Stomach (tissue), 8 donors: ENCODE measurements at regions not wholly inside any gene's neighbourhood (a gene's known extent, or its start where the extent isn't known, plus 50 kb on each side); places are given as distances from the start of the nearest gene placed in this dataset.
A peak's percentile ranks its signal among the peaks of the same experiment; 100 is the strongest.

Source experiments
- DNase-seq, 2 donors: peaks; one replicate each; pipeline versions ENCODE4 v3.0.0 to v3.0.0-alpha.2; 2013 to 2019
- H3K27ac ChIP-seq, 5 donors: fragments of 200-600 bp in 4 of 5; sonication (generic) in 4 of 5; one replicate each; pipeline ENCODE4 v1.5.1; 2013 to 2019; ENCODE audit warnings: mild to moderate bottlenecking in 1 of 5, moderate library complexity in 1 of 5
- H3K27me3 ChIP-seq, 3 donors: fragments of 200-600 bp; sonication (generic); one replicate each; pipeline ENCODE4 v1.5.1; 2017 to 2019; ENCODE audit warnings: mixed run types in 1 of 3
- H3K36me3 ChIP-seq, 4 donors: fragments of 200-600 bp; sonication (generic); 1 replicate in 3 of 4; 2 replicates in 1 of 4; pipeline ENCODE4 v1.5.1; 2016 to 2019
- H3K4me1 ChIP-seq, 4 donors: fragments of 200-600 bp; sonication (generic); one replicate each; pipeline ENCODE4 v1.5.1; 2016 to 2019
- H3K4me3 ChIP-seq, 4 donors: fragments of 200-600 bp; sonication (generic) in 3 of 4; one replicate each; pipeline ENCODE4 v1.5.1; 2016 to 2019; ENCODE audit warnings: mild to moderate bottlenecking in 1 of 4
- H3K9me3 ChIP-seq, 4 donors: fragments of 200-600 bp; sonication (generic); one replicate each; pipeline ENCODE4 v1.5.1; 2016 to 2019
- EP300 ChIP-seq: sonication (generic); formaldehyde crosslinking; IDR thresholded peaks from one replicate; pipeline ENCODE4 v1.6.1; 2017; ENCODE audit warnings: antibody characterized with exemption
- POLR2A ChIP-seq, 4 donors: fragments of 450-650 bp; IDR thresholded peaks; one replicate each; pipeline ENCODE4 v1.6.1; 2016; ENCODE audit warnings: antibody characterized with exemption in 4 of 4, control low read depth in 2 of 4, mild to moderate bottlenecking in 1 of 4, moderate library complexity in 1 of 4
- POLR2AphosphoS5 ChIP-seq, 3 donors: sonication (generic); formaldehyde crosslinking; IDR thresholded peaks; one replicate each; pipeline ENCODE4 v1.6.1; 2016; ENCODE audit warnings: antibody characterized with exemption in 3 of 3
- WGBS, 5 donors: extraction: QIAGEN DNeasy Blood & Tissue Kit in 3 of 5; methylation state at CpG; one replicate each; pipeline versions ENCODE4 v1.1.5 to v1.1.7; 2013 to 2018; 5-methylcytosine and 5-hydroxymethylcytosine counted together
- intact Hi-C: fragments of 100-400 bp; cut with DNase I; formaldehyde crosslinking; loops from one replicate; pipeline ENCODE4 v1.15.1; 2023; ENCODE audit warnings: low total_unique reads
- TF ChIP-seq, protein P1 (sequence below), 7 experiments: fragments of 450-650 bp in 4 of 7; fragments of 200-600 bp in 3 of 7; sonication (generic) in 3 of 7; IDR thresholded peaks; one replicate each; pipeline ENCODE4 v1.5.1; 2016 to 2019; ENCODE audit warnings: antibody characterized with exemption in 7 of 7, control low read depth in 2 of 7, mild to moderate bottlenecking in 1 of 7
- donor health status: healthy with polysubstance abuse.
- donor health status: Bipolar disorder and iron deficiency.
- donor health status: healthy.

DNA sequence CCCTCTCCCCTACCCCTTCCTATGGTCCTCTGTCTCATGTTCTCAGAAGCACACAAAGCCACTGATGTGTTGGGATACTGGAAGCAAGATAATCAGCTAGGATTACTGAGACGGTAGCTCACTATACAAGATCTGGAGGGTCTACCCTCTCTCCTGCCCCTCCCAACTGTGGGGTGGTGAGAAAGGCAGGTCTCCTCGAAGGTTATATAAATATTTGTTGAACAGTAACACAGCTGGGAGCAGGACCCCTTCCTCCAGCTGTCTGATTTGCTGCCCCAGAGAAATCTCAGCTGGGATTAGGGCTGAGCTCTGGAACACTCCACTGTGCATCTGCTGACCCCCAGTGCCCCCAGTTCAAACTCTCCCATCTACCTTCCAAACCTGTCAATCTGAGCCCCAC lies 94.2 kb upstream of the IPO9 start:
- intact Hi-C loops: no loop called here
- WGBS, 5 donors: 23 to 54% (median 28%) methylated on average over 2 of the region's 2 CpGs
- H3K4me1 ChIP-seq: peaks cover 8 to 37% (median 33%) of the 10 kb centered on the region in 4 donors
- TF ChIP-seq, protein P1, sequence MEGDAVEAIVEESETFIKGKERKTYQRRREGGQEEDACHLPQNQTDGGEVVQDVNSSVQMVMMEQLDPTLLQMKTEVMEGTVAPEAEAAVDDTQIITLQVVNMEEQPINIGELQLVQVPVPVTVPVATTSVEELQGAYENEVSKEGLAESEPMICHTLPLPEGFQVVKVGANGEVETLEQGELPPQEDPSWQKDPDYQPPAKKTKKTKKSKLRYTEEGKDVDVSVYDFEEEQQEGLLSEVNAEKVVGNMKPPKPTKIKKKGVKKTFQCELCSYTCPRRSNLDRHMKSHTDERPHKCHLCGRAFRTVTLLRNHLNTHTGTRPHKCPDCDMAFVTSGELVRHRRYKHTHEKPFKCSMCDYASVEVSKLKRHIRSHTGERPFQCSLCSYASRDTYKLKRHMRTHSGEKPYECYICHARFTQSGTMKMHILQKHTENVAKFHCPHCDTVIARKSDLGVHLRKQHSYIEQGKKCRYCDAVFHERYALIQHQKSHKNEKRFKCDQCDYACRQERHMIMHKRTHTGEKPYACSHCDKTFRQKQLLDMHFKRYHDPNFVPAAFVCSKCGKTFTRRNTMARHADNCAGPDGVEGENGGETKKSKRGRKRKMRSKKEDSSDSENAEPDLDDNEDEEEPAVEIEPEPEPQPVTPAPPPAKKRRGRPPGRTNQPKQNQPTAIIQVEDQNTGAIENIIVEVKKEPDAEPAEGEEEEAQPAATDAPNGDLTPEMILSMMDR (IDR thresholded peaks at IDR 0.05): no peak
- TF ChIP-seq POLR2A (IDR thresholded peaks at IDR 0.05) (no peak), EP300 (no peak), POLR2AphosphoS5 (IDR thresholded peaks at IDR 0.05) (no peak)
- peaks cover 0 to 11% (median 0%) of the 10 kb centered on the region in 3 donors for H3K27me3 ChIP-seq
- no peak overlapping the region for H3K4me3 ChIP-seq
- no peaks in the 10 kb centered on the region for H3K36me3 ChIP-seq
- H3K9me3 ChIP-seq: no peaks in the 10 kb centered on the region
- peak overlapping the region in 1 of 5 donors; percentile 20 for H3K27ac ChIP-seq
- DNase-seq: no peak

DNA sequence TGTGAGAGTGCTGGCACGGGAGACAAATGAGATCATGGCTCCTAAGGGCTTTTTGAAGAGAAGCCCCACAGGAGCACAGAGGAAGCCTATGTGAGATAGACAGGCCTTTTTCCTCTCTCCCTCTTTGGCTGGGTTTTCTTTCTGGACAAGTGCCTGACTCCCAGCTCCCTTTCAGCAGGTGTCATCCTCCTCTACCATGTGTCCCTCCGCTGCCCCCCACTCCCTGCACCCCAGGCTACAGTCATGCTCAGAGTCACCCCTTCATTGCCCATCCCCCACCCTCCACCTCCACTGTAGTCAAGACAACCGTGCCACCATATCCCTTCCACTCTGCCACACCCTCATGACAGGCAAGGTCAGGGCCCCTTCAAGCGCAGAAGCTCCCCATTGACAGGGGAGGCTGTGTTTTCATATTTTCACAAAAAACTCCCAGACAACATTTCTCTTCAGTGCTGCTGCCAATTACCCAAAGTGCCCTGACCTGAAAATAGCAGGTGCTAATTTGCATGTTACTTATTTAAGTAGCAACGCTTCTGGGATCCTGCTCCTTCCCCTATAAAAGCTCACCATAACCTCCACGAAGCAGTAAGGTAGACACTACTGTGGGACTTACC lies 92.1 kb upstream of the IPO9 start:
- DNase-seq: no peak
- peaks cover 15 to 58% (median 42%) of the 10 kb centered on the region in 4 donors for H3K4me1 ChIP-seq

DNA sequence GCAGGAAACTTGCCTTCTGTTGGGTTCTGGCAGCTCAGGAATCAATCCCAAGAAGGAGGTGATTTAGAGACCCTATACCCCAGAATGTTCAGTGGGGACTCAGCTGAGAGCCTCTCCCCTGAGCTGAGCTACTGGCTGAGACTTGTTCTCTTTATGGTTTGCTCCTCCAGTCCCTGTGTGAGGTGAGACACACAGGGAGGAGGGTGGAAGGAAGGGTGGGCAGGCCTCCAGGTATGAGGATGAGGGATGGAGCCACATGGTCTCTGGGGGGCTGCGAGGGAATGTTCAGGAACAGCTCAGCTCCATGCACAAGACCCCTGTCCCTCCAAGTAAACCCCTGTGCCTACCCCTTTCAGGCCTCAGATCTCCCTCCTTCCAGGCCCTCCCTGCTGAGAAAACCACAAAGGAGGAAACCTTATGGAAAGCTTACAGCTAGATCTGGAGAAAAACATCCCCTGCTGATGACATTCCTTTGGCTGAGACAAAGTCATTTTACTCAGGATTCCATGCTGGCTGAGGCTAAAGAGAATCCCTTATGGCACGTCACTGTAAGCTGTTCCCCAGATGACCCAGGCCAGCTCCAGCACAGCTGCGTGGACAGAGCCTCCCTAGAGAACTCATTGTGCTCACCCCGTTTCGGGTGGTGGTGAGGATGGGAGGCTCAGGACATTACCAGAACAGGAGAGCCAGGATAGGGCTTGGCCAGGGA lies 91.5 kb upstream of the IPO9 start:
- H3K27me3 ChIP-seq: peaks cover 0 to 18% (median 0%) of the 10 kb centered on the region in 3 donors
- peak overlapping the region in 4 of 5 donors; percentile 2 to 86 (median 60) for H3K27ac ChIP-seq
- no peak overlapping the region for H3K4me3 ChIP-seq
- peaks cover 15 to 62% (median 47%) of the 10 kb centered on the region in 4 donors for H3K4me1 ChIP-seq
- no peaks in the 10 kb centered on the region for H3K36me3 ChIP-seq
- intact Hi-C loops: no loop called here
- no peaks in the 10 kb centered on the region for H3K9me3 ChIP-seq
- DNase-seq: peak in 1 of 2 donors; percentile 80
- WGBS, 5 donors: 56 to 74% (median 57%) methylated on average over 5 of the region's 5 CpGs
- TF ChIP-seq POLR2AphosphoS5 (IDR thresholded peaks at IDR 0.05): peak; percentile 19 to 49 (median 21)
- TF ChIP-seq, protein P1 (IDR thresholded peaks at IDR 0.05): no peak
- no peak for TF ChIP-seq EP300

More for the DNA sequence above, 92.1 kb upstream of the IPO9 start:
- WGBS, 5 donors: 58 to 74% (median 63%) methylated on average over 6 of the region's 6 CpGs
- intact Hi-C loops: no loop called here
- no peak for TF ChIP-seq POLR2A (IDR thresholded peaks at IDR 0.05)
- no peaks in the 10 kb centered on the region for H3K9me3 ChIP-seq
- H3K4me3 ChIP-seq: no peak overlapping the region
- H3K36me3 ChIP-seq: no peaks in the 10 kb centered on the region
- H3K27ac ChIP-seq: peak overlapping the region in 3 of 5 donors; percentile 2 to 86 (median 76)
- H3K27me3 ChIP-seq: peaks cover 0 to 18% (median 0%) of the 10 kb centered on the region in 3 donors

DNA sequence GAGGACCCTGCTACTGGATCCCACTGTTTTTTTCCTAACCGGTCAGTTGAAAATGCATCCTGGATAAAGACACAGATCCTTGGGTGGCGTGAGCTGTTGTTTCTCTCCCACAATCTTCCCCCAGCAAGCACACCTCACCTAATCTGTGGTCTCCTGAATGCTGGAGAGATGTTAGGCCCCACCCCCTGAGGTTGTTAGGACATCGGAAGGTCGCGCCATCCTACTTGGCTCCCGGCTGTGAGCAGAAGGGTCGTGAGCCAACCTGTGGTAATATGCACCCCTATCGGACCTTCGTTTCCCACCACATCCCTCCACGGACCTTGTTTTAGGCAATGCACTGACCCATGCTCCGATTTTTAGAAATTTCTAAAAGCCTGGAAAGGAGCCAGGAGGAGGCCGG lies 89.9 kb upstream of the IPO9 start:
- H3K9me3 ChIP-seq: no peaks in the 10 kb centered on the region
- peak overlapping the region; percentile 62 to 77 (median 72) for H3K4me3 ChIP-seq
- TF ChIP-seq, protein P1 (IDR thresholded peaks at IDR 0.05): no peak
- TF ChIP-seq POLR2A (IDR thresholded peaks at IDR 0.05) (no peak), EP300 (no peak), POLR2AphosphoS5 (IDR thresholded peaks at IDR 0.05) (no peak)
- 27 to 34% (median 31%) methylated on average over 12 of the region's 12 CpGs for WGBS, 5 donors
- intact Hi-C loops: no loop called here
- H3K27me3 ChIP-seq: peaks cover 0 to 18% (median 0%) of the 10 kb centered on the region in 3 donors
- peak in 1 of 2 donors; percentile 24 for DNase-seq
- H3K36me3 ChIP-seq: no peaks in the 10 kb centered on the region
- peaks cover 15 to 62% (median 47%) of the 10 kb centered on the region in 4 donors for H3K4me1 ChIP-seq
- peak overlapping the region in 4 of 5 donors; percentile 76 to 86 (median 79) for H3K27ac ChIP-seq
